Ovary (tissue), 3 donors: ENCODE measurements at regions not wholly inside any gene's neighbourhood (a gene's known extent, or its start where the extent isn't known, plus 50 kb on each side); places are given as distances from the start of the nearest gene placed in this dataset.

ENCODE experiments used
- CTCF ChIP-seq, 3 donors: fragments of 450-650 bp in 2 of 3; fragments of 200-600 bp in 1 of 3; IDR thresholded peaks; one replicate each; pipeline versions ENCODE4 v1.5.1 to v1.8.0; 2016 to 2022; ENCODE audit warnings: antibody characterized with exemption in 3 of 3, mild to moderate bottlenecking in 1 of 3
- EP300 ChIP-seq: sonication (generic); formaldehyde crosslinking; IDR thresholded peaks from one replicate; pipeline ENCODE4 v1.6.1; 2017; ENCODE audit warnings: antibody characterized with exemption
- POLR2A ChIP-seq: fragments of 450-650 bp; IDR thresholded peaks from one replicate; pipeline ENCODE4 v1.6.1; 2017; ENCODE audit warnings: antibody characterized with exemption, mild to moderate bottlenecking, moderate library complexity
- donor health status: DM: no; HTN: no; CAD: no.

GRCh38 chr3:16692486-16693344 lies 87.5 kb upstream of the DAZL start:
- no peak for TF ChIP-seq CTCF (IDR thresholded peaks at IDR 0.05)
- no peak for TF ChIP-seq POLR2A
- TF ChIP-seq EP300 = no peak
